SK-N-SH (cell line): ENCODE measurements at regions not wholly inside any gene's neighbourhood (a gene's known extent, or its start where the extent isn't known, plus 50 kb on each side); places are given as distances from the start of the nearest gene placed in this dataset.

Experiments used
- CHD2 ChIP-seq: fragments of 150-350 bp; IDR thresholded peaks from 2 replicates; pipeline ENCODE4 v1.6.1; 2018; ENCODE audit warnings: low read length; ENCODE audit not compliant: partially characterized antibody
- CTCF ChIP-seq: fragments of 200-600 bp; sonication (generic); IDR thresholded peaks from 2 replicates; pipeline ENCODE4 v1.6.1; 2017; ENCODE audit warnings: antibody characterized with exemption, mild to moderate bottlenecking, moderate library complexity
- EP300 ChIP-seq, 2 experiments: IDR thresholded peaks; 2 replicates each; pipeline versions ENCODE4 v1.4.0 to v1.6.1; 2012; ENCODE audit warnings: borderline replicate concordance in 1 of 2, low read depth in 1 of 2, low read length in 1 of 2
- EZH2phosphoT487 ChIP-seq: fragments of 200-600 bp; sonication (generic); IDR thresholded peaks from 2 replicates; pipeline ENCODE4 v1.6.1; 2017; ENCODE audit warnings: low read depth, mixed run types, mild to moderate bottlenecking, antibody characterized with exemption, moderate library complexity, borderline replicate concordance
- MAX ChIP-seq: IDR thresholded peaks from 2 replicates; pipeline ENCODE4 v1.4.0; 2012; ENCODE audit warnings: low read depth
- MEF2A ChIP-seq: IDR thresholded peaks from 2 replicates; pipeline ENCODE4 v1.4.0; 2012; ENCODE audit warnings: low read depth, borderline replicate concordance
- POLR2AphosphoS5 ChIP-seq: IDR thresholded peaks from 2 replicates; pipeline ENCODE4 v1.6.1; 2012; ENCODE audit warnings: low read depth, low read length
- RAD21 ChIP-seq: IDR thresholded peaks from 2 replicates; pipeline ENCODE4 v1.6.1; 2012; ENCODE audit warnings: mild to moderate bottlenecking, low read length
- REST ChIP-seq: IDR thresholded peaks from 2 replicates; pipeline ENCODE4 v1.6.1; 2012; ENCODE audit warnings: mild to moderate bottlenecking, low read depth, low read length, moderate library complexity
- USF1 ChIP-seq: IDR thresholded peaks from 2 replicates; pipeline ENCODE4 v1.4.0; 2012; ENCODE audit warnings: low read depth, borderline replicate concordance
- USF2 ChIP-seq: fragments of 150-350 bp; IDR thresholded peaks from 2 replicates; pipeline ENCODE4 v1.6.1; 2017; ENCODE audit warnings: antibody characterized with exemption, low read length, low read depth, borderline replicate concordance
- YY1 ChIP-seq: IDR thresholded peaks from 2 replicates; pipeline ENCODE4 v1.4.0; 2012; ENCODE audit warnings: low read depth, mild to moderate bottlenecking
- ZBTB33 ChIP-seq: IDR thresholded peaks from 2 replicates; pipeline ENCODE4 v1.4.0; 2012; ENCODE audit warnings: low read depth, borderline replicate concordance

- no peak for TF ChIP-seq CTCF
- TF ChIP-seq YY1 = no peak
- TF ChIP-seq MAX = no peak
- TF ChIP-seq POLR2AphosphoS5 = no peak
- no peak for TF ChIP-seq USF2
- TF ChIP-seq EZH2phosphoT487 = no peak
- TF ChIP-seq EP300 (IDR thresholded peaks at IDR 0.05; ENCODE audit: borderline replicate concordance in 1 of 2, low read depth in 1 of 2, low read length in 1 of 2) = no peak
- no peak for TF ChIP-seq CHD2
- TF ChIP-seq ZBTB33 = no peak
- no peak for TF ChIP-seq REST
- no peak for TF ChIP-seq USF1
- TF ChIP-seq MEF2A = no peak
- no peak for TF ChIP-seq RAD21
Measured at GRCh38 chr14:62528296-62528695, 517.0 kb downstream of the KCNH5 start.
